GM12873 (cell line): ENCODE measurements at regions not wholly inside any gene's neighbourhood (a gene's known extent, or its start where the extent isn't known, plus 50 kb on each side); places are given as distances from the start of the nearest gene placed in this dataset.

Experiments
- CTCF ChIP-seq: IDR thresholded peaks from 2 replicates; pipeline ENCODE4 v1.5.1; 2012; ENCODE audit warnings: low read depth, mild to moderate bottlenecking, moderate library complexity, low read length, control low read depth; ENCODE audit not compliant: insufficient read depth; ENCODE audit errors: missing control alignments

- no peak for TF ChIP-seq CTCF
Measured at GRCh38 chr15:95932141-95932540, 398.4 kb upstream of the NR2F2 start.

- TF ChIP-seq CTCF, result no peak
Measured at GRCh38 chr15:95932676-95933075, 397.8 kb upstream of the NR2F2 start.

- TF ChIP-seq CTCF, result no peak
Measured at GRCh38 chr15:95935852-95936251, 394.6 kb upstream of the NR2F2 start.

GRCh38 chr15:95937128-95937528 is 393.4 kb upstream of the NR2F2 start:
- no peak for TF ChIP-seq CTCF

- TF ChIP-seq CTCF, result no peak
Measured at GRCh38 chr15:95940431-95940985, 390.0 kb upstream of the NR2F2 start.

GRCh38 chr15:95944193-95944592 is 386.3 kb upstream of the NR2F2 start:
- no peak for TF ChIP-seq CTCF

- TF ChIP-seq CTCF, result no peak
Measured at GRCh38 chr15:95944661-95945255, 385.7 kb upstream of the NR2F2 start.

- no peak for TF ChIP-seq CTCF
Measured at GRCh38 chr15:95946241-95946640, 384.3 kb upstream of the NR2F2 start.
